HG03108 (cell line): ENCODE measurements at regions not wholly inside any gene's neighbourhood (a gene's known extent, or its start where the extent isn't known, plus 50 kb on each side); places are given as distances from the start of the nearest gene placed in this dataset.
"Not testable (repeated sequence)": the region's sequence is repeated elsewhere in the genome, so short reads cannot be mapped to it uniquely, and the experiment has no call there.

ENCODE experiments used
- ATAC-seq: cut with Tn5 transposase; IDR thresholded peaks from one replicate; pipeline ENCODE4 v1.9.1; 2021; ENCODE audit warnings: moderate library complexity; ENCODE audit not compliant: unreplicated experiment

DNA sequence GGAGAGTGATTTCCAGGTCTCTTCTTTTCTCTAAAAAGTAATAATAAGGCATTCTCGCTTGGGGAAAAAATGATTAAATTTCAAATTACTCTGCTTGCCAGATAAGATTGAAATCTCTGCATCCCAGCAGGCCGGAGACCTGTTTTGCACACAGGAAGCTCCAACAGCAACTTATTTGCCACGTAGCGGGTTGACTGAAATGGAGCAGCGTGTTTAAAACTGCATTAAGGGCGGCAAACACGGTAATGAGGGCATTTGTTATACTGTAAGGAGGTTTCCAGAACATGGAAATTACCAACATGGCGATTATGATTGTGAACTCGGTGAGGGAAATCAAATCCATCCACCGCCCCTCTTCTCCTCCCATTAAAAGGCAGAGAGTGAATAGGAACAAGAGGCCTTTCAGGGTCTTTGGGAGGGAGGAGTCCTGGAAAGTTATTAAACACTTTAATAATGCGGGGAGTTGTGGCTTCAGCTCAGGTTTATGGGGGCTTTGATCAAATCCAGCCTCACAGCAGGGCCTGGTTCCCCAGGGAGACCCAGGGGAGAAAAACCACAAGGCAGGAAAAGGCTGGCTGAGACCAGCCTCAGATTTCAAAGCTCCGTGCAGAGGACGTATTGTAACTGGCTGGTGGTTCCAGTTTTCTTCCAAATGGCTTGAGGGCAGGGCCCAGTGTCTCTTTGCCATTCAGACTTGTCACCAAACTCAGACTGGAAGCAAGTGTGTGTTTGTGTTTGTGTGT is 242.3 kb downstream of the TLE3 start:
- ATAC-seq = no peak

DNA sequence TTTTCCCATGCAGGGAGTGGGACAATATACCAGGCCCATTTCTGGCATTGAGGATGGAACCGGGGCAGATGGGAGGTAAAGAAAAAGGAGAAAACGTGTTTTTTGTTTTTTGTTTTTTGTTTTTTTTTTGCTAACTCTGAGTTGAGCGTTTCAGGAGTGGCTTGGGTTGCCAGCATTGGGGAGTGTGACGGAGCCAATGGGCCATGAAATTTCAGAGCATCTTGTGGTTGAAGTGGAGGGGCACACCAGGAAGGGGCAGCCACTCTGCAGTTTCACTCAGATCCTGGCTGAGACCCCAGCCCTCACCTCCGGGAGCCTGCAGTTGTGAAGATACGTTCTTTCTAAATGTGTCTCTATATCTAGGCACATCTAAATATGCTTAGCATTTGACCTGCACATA is 240.5 kb downstream of the TLE3 start:
- ATAC-seq = no peak

DNA sequence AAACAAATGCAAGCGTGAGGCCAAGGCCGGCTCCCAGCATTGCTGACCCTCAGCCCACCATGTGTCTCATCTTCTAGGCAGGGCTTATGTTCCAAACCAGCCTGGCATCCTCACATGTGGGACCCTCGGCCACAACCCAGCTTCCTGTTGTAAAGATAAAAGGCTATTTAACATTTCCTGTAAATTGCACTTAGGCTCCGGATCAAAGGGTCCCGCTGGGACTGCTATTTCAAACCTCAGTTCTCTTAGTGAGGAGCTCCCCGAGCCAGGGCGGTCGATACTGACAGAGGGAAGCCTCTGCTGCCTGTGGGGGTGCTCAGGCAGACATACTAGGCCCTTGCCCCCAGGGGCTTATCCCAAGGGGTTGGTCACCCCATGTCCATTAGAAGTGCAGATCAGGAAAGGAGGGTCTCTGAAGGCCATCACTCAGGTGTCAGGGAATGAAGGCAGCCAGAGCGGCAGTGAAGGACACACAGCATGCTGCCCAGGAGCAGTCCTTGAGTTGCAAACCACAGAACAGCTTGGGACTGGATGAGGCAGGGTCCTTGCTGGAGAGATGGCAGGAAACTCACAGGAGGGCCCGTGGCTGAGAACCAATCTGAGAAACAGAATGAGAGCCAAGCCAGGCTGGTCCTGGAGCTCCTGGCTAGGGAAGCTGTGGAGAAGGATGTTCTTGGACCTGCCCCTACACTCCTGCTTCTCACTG is 239.9 kb downstream of the TLE3 start:
- ATAC-seq = no peak

DNA sequence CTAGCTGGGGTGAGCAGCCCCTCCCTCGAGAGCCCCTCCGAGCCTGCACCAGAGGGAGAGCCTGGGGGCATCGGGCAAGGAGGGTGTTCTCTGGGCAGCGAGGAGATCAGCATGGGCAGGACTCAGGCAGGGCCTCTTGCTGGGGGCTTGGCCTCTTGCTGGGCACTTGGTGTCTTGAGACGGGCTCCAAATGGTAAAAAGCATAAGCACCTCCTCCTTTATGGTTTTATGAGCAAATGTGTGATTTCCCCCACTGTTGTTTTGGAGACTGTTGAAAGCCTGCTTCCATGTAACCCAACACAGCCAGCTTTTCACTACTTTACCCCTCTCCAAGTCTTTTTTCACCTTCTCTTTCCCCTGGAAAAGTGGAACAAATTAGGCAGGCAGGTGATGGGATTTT is 239.3 kb downstream of the TLE3 start:
- ATAC-seq = no peak

GRCh38 chr15:69859866-69860265 is 237.9 kb downstream of the TLE3 start:
- ATAC-seq = no peak

DNA sequence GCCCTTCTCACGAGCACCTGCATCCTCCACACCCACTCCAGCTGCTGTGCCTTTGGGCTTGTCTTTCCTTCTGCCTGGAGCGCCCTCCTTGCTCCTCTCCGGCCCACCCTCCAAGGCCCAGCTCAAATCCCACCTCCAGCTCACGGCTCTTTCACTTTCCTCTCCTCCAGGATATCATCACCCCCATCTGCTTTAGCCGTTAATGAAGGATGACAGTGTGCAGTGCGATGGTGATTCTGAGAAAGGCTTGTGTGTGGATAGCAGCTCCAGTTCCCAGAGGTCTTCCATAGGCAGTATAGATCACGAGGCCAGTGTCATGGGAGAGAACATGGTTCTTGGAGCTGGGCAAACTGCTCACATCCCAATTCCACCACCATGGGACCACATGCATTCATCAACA is 237.4 kb downstream of the TLE3 start:
- ATAC-seq = no peak

GRCh38 chr15:69860921-69861320 is 236.8 kb downstream of the TLE3 start:
- no peak for ATAC-seq

GRCh38 chr15:69861331-69862171 is 236.2 kb downstream of the TLE3 start:
- ATAC-seq = no peak

- ATAC-seq = no peak
Observed at GRCh38 chr15:69862540-69862939, 235.2 kb downstream of the TLE3 start.

- no peak for ATAC-seq
Observed at GRCh38 chr15:69863446-69863845, 234.3 kb downstream of the TLE3 start.

GRCh38 chr15:69865369-69865768 is 232.3 kb downstream of the TLE3 start:
- ATAC-seq = no peak

- no peak for ATAC-seq
Observed at GRCh38 chr15:69868756-69869155, 229.0 kb downstream of the TLE3 start.

GRCh38 chr15:69869291-69869690 is 228.4 kb downstream of the TLE3 start:
- ATAC-seq = no peak

GRCh38 chr15:69869881-69870505 is 227.7 kb downstream of the TLE3 start:
- ATAC-seq = no peak

DNA sequence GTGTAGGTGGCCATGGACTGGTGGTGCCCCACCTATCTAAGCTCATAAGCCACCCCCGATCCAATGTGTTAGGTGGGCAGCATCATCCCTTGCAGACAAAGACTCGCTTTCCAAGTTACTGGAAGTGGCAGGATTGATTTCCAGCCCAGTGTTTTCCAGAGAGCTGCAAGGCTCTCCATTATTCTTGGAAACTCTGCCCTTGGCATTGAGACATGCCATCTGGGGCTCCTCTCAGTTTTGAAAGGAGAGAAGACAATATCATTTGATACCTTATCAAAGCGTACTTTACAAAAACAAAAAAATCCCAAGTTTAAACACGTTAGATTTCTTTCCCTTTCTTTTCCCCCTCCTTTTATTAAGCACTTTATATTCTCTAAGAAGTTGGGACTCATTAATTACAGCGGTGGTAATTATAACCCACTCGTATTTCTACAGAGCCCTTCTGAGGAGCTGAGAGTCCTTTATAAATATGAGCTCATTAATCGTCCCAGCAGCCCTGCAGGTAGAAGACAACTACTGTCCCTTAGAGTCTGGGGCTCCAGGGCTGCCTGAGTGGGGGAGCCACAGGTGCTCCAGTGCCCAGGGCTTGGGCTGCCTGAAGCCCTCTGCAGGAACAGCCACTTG is 226.1 kb downstream of the TLE3 start:
- no peak for ATAC-seq

DNA sequence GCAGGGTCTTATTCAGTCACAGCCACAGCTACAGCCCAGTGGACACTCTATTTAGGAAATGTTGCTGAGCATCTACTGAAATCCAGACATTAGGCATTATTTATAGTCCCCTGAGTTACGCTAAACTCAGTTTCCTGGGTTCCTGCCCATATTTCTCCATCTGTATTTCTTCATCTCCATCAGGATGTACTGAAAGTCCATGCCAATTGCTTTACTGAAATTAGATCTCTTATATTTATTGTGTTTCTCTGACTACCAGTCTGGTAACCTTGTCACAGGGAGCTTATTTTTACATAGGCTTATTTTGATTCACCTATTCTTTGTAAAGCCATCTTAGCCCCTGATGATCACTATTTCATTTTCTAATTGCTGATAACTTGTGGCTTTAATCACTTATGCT is 223.9 kb downstream of the TLE3 start:
- no peak for ATAC-seq

DNA sequence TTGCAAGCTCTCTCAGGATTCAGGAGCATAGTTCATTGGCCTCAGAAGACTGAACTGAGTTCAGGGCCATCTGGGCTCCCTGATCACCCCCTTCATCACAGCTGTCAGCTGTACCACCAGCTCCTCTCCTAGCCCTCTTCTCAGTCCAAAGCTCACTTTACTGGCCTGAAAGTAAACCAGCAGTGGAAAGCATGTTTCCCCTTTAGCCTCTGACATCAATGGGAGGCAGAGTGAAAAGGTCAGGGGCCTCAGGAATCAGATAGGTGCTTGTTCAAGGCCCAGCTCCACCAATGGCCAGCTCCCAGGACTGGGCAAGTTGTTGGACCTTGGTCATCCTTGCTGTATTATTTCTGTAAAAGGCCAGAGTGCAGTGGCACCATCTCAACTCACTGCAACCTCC is 223.4 kb downstream of the TLE3 start:
- no peak for ATAC-seq

GRCh38 chr15:69876064-69876940 is 221.4 kb downstream of the TLE3 start:
- ATAC-seq = no peak

DNA sequence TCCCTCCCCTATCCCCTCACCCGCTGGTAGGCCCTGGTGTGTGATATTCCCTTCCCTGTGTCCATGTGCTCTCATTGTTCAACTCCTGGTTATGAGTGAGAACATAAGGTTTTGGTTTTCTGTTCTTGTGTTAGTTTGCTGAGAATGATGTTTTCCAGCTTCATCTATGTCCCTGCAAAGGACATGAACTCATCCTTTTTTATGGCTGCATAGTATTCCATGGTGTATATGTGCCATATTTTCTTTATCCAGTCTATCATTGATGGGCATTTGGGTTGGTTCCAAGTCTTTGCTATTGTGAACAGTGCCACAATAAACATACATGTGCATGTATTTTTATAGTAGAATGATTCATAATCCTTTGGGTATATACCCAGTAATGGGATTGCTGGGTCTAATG is 217.8 kb downstream of the TLE3 start:
- not testable (repeated sequence) for ATAC-seq
